Activated T-cell treated with anti-CD3 and anti-CD28 coated beads, Interleukin-2, amount 50 U/mL, for 48 hours (primary cell): ENCODE measurements at regions not wholly inside any gene's neighbourhood (a gene's known extent, or its start where the extent isn't known, plus 50 kb on each side); places are given as distances from the start of the nearest gene placed in this dataset.

ENCODE experiments used
- DNase-seq, 2 experiments: peaks; one replicate each; pipeline ENCODE4 v3.0.0-alpha.2; 2020

DNA sequence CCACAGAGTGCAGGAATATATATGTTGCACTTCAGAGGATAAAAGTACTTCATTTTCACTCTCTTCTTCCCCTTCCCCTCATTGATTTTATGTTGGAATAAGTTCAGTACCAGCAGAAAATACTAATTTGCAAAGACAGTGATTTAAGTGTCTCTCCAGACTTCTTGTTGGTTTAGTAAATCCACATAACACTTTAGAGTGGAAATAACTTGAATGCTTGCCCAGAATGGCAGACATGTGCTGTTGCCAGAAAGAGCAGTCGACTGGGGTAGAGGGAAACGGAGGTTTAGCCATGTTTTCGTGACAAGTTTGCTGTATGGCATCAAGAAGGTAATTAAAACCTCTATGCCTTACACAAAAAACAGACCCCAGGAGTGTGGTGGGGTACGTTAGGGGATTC lies 246.0 kb upstream of the CXCR4 start:
- peak in 1 of 2 experiments; percentile 12 for DNase-seq

GRCh38 chr2:136363470-136363869 lies 245.5 kb upstream of the CXCR4 start:
- DNase-seq: peak in 1 of 2 experiments; percentile 20

- peak in 1 of 2 experiments; percentile 43 for DNase-seq
These were observed 244.9 kb upstream of the CXCR4 start for GRCh38 chr2:136362676-136363390.

- peak in 1 of 2 experiments; percentile 55 for DNase-seq
These were observed 243.6 kb upstream of the CXCR4 start for GRCh38 chr2:136361521-136361920.

GRCh38 chr2:136360790-136361189 lies 242.8 kb upstream of the CXCR4 start:
- DNase-seq: no peak

DNA sequence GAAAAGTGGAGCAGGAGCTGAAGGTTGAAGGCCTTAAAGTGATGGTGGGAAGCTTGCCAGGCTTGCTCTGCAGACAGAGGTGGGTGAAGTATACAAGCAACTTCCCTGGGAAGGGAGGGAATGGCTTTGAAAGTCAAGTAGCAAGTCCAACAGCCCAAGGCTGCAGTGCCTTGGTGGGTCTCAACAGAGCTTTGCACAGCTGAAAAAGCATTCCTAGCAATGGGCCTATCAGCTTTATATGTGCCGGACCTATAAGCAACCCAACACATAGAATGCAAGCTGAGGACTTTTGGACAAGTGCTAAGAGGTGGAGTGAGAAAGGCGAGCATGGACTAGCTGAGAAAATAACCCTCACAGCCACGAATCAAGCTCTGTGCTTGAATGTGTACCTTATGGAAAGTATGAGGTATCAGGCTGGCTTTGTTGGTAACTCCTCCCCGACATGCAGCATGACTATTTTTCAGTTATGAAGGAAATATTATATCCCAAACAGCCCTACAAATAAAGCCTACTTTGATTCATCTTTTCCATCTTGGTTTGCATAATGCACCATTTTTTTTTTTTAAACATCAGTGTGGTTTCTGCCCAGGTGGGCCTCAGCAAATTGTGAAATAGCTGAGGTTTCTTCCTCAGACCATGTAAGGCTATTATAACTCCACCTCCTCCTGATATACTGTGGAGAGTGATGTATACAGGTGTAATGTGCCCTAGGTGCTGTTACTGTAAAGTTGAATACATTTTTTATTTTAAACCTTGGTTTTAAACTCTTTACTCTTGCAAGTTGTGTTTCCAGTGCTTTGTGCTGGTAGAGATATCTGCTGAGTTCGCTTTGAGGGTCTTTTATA lies 241.4 kb upstream of the CXCR4 start:
- DNase-seq: peak in 1 of 2 experiments; percentile 41

GRCh38 chr2:136358576-136358975 lies 240.6 kb upstream of the CXCR4 start:
- no peak for DNase-seq

GRCh38 chr2:136357007-136357380 lies 239.0 kb upstream of the CXCR4 start:
- no peak for DNase-seq

DNA sequence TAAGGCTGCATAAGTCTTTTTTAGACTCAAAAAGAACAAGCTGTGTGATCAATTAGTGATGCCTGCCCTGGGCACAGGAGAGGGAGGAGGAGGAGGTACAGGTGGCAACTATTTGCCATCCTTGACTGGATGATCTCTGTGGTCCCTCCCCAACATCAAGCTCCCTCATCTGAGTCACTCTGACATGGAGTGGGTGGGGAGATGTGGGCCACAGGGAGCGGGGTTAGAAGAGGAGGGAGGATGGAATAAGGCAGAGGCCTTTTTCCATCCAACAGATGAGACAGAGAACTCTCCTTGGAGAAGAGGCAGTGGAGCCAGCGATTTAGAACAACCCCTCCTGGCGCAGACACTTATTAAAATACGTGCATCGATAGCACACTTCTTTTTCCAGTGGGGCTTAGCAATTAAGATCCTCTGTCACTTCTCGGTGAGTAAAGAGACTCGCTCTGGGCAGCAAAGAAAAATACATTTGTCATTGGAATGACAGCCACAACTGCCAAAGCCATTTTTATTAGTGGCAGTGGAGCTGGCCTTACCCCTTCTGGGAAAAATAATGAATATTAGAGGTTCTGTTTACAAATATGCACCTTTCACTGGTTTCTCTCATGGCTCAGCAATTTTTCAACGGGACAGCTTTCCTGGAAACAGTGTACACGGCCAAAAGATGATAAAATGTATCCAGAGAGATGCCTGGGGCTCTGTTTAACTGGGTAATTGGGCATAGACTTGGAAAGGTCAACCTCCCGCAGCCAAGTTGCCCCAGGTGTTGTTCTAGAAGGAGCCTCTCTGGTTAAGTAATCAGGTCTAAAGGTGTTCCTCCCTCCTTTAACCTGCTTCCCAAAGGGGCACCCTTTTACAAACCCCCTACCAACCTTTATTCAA lies 238.4 kb upstream of the CXCR4 start:
- DNase-seq: no peak

DNA sequence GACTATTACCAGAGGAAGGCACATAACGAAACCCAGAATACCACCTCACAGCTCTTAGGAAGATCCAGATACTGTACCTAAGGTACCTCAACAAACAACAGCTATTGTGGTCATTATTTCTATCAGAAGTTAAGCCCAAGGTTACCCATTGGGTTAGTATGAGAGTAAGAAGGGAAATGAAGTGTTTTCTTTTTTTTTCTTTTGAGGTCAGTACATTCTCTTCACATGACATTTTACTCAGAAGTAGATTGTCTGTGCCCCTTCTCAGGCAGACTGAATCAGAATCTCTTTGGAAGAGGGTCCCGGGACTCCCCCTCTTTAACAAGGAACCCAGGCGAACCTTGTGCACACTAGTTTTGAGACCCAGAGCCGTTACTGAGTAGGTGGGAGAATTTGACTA lies 233.7 kb upstream of the CXCR4 start:
- DNase-seq: no peak

DNA sequence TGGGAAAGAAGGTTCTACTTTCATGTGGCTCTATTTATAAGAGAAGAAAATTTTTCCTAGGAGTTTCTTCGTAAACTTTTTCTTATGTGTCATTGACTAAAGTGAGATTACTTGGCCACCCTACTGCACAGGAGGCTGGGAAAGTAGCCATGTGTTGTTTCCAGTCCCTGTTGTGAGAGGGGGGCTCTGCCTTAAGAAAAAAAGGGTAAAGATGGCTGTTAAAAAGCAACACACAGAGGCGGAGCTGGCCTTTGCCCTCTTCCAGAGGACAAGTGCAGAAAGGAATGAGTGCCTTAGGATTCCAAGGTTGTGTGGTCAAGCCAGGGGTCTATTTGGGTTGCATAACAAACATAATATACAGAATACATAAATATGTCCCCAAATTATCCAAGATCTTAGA lies 230.0 kb upstream of the CXCR4 start:
- DNase-seq: no peak

- peak in 1 of 2 experiments; percentile 9 for DNase-seq
These were observed 226.4 kb upstream of the CXCR4 start for GRCh38 chr2:136344339-136344738.

DNA sequence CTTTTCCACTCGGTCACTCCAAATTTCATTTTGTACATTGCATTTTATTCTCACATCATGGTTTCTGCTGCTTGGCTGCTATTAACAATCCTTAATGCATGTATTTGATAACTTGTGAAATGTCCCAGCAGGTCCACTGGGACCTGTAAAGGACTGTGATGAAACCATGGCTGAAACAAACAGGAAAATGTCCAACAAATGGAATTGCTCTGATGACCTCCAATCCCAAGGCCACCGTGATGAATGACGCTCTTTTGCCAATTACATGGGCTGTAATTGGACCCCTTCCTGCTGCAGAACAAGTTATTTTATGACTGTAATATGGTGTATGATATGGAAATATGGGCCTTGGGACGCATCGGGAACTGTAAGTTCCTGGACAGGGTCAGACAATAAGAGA lies 224.2 kb upstream of the CXCR4 start:
- peak in 1 of 2 experiments; percentile 1 for DNase-seq

- DNase-seq: peak in 1 of 2 experiments; percentile 9
These were observed 217.0 kb upstream of the CXCR4 start for GRCh38 chr2:136334967-136335366.

- DNase-seq: peak in 1 of 2 experiments; percentile 8
These were observed 214.6 kb upstream of the CXCR4 start for GRCh38 chr2:136332436-136333095.

DNA sequence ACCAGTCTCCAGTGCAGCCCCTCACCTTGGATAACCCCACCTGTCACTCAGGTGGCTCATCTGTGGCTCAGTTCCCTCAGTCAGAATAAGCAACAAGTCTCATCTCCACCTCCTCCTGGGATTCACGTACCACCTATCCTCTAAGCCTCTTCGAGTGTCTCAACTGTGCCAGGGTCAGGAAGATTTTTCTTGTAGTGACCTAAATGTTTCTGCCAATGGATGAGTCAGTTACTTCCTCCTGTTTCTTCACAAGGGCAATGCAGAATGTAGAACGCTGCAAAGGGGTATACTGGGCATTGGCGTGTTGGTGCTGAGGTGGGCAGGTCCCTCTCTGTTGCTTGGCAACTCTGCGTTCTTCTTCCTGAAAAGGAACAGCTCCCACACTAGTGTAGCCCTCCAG lies 213.3 kb upstream of the CXCR4 start:
- peak in 1 of 2 experiments; percentile 15 for DNase-seq

DNA sequence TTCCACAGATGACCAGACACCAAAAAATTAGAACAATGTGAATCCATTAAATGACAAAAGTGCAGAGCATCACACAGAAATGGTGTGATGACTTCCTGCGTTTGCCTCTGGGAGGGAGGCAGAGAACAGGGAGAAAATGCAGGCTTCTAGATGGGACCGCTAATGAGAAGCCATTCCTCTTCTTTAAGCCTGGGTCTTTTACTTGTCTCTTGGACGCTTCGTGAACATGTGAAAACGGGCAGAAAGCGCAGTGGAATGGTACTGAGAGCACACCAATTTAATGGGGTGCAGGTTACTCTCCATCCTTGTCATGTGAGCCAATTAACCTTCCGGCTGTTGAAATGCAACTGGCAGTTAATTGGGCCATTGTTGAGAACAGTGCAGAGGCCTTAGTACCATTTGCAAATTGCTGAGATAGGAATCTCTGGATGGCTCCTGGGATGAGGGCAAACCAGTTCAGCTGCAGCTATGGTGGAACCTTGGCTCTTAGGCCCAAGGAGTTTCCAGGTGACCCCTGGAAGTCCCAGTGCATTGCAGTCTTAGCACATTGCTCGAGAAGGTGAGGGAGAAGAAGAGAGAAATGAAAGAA lies 210.4 kb upstream of the CXCR4 start:
- DNase-seq: peak in 1 of 2 experiments; percentile 14

- DNase-seq: peak; percentile 84 to 85
These were observed 209.4 kb upstream of the CXCR4 start for GRCh38 chr2:136327162-136327852.

GRCh38 chr2:136325844-136326331 lies 207.9 kb upstream of the CXCR4 start:
- no peak for DNase-seq

DNA sequence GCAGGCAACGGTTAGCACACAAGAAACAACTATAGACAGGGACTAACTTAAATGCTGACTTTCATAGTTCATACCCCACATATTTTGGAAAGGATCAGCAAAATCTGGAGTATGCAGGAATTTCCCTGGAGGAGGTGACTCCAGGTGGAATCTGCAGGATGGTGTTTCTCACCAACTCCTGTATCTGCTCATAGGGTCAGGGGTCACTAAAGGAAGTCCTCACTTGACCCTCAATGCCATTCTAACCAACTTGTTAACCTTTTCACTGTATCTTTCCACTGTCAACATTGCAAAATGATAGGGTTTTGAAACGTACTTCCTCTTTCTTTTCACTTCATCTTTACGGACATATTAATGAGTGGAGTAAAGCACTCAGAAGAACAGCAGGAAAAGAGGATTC lies 207.0 kb upstream of the CXCR4 start:
- peak in 1 of 2 experiments; percentile 3 for DNase-seq

DNA sequence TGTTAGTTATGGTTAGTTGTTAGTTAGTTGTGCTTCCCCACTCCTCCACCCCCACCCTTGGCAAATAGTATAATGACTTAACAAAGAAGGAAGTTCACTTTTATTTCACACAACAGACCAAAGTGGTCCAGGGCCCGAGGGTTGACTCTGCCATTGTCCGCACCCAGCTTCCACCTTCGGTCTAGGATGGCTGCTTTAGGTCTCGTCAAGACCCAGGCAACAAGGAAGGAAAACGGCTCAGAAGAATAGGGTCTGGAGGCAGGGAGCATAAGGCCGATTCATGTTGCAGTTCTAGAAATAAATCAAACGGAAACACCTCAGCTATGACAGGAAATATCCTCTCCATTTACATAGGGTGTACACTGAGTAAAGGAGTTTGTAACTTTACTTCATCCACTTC lies 206.0 kb upstream of the CXCR4 start:
- peak; percentile 42 to 51 for DNase-seq
